ENCODE measurements at regions not wholly inside any gene's neighbourhood (a gene's known extent, or its start where the extent isn't known, plus 50 kb on each side); places are given as distances from the start of the nearest gene placed in this dataset.

GRCh38 chr12:82040987-82041743, 282.0 kb upstream of the PPFIA2 start:
- H3K9me3 Mint-ChIP-seq (ENCODE audit: low read depth), result peaks cover under 1% of the 10 kb centered on the region
- H3K27ac Mint-ChIP-seq, result no peak overlapping the region

GRCh38 chr12:82034769-82035168, 275.6 kb upstream of the PPFIA2 start:
- Mint-ChIP-seq H3K27ac (no peak overlapping the region), H3K9me3 (ENCODE audit: low read depth) (peaks cover 10% of the 10 kb centered on the region), H3K27me3 (no peaks in the 10 kb centered on the region), H3K4me1 (ENCODE audit: low read depth) (no peaks in the 10 kb centered on the region), H3K36me3 (no peaks in the 10 kb centered on the region), H3K4me3 (no peak overlapping the region)

More at GRCh38 chr12:82040987-82041743, 282.0 kb upstream of the PPFIA2 start:
- Mint-ChIP-seq H3K27me3 (peaks cover 6% of the 10 kb centered on the region), H3K4me1 (ENCODE audit: low read depth) (no peaks in the 10 kb centered on the region), H3K4me3 (no peak overlapping the region), H3K36me3 (no peaks in the 10 kb centered on the region)

- H3K4me3 Mint-ChIP-seq, result no peak overlapping the region
- no peak overlapping the region for H3K27ac Mint-ChIP-seq
- peaks cover 5% of the 10 kb centered on the region for H3K9me3 Mint-ChIP-seq (ENCODE audit: low read depth)
- H3K4me1 Mint-ChIP-seq (ENCODE audit: low read depth), result no peaks in the 10 kb centered on the region
- no peaks in the 10 kb centered on the region for H3K27me3 Mint-ChIP-seq
- no peaks in the 10 kb centered on the region for H3K36me3 Mint-ChIP-seq
Observed at GRCh38 chr12:82029936-82030335, 270.8 kb upstream of the PPFIA2 start.

GRCh38 chr12:82028772-82029171, 269.6 kb upstream of the PPFIA2 start:
- Mint-ChIP-seq H3K9me3 (ENCODE audit: low read depth) (peaks cover 2% of the 10 kb centered on the region), H3K4me3 (no peak overlapping the region), H3K27me3 (peaks cover 3% of the 10 kb centered on the region), H3K27ac (no peak overlapping the region), H3K36me3 (no peaks in the 10 kb centered on the region), H3K4me1 (ENCODE audit: low read depth) (no peaks in the 10 kb centered on the region)

- peaks cover 6% of the 10 kb centered on the region for H3K27me3 Mint-ChIP-seq
- H3K9me3 Mint-ChIP-seq (ENCODE audit: low read depth), result no peaks in the 10 kb centered on the region
- H3K27ac Mint-ChIP-seq, result no peak overlapping the region
- H3K4me3 Mint-ChIP-seq, result no peak overlapping the region
- H3K4me1 Mint-ChIP-seq (ENCODE audit: low read depth), result no peaks in the 10 kb centered on the region
- no peaks in the 10 kb centered on the region for H3K36me3 Mint-ChIP-seq
Observed at GRCh38 chr12:82027612-82028011, 268.5 kb upstream of the PPFIA2 start.

- no peak overlapping the region for H3K4me3 Mint-ChIP-seq
Observed at GRCh38 chr12:82025462-82025861, 266.3 kb upstream of the PPFIA2 start.

GRCh38 chr12:82019533-82019932, 260.4 kb upstream of the PPFIA2 start:
- Mint-ChIP-seq H3K9me3 (ENCODE audit: low read depth) (peaks cover 3% of the 10 kb centered on the region), H3K4me3 (no peak overlapping the region), H3K27me3 (peaks cover 6% of the 10 kb centered on the region), H3K27ac (no peak overlapping the region), H3K36me3 (no peaks in the 10 kb centered on the region), H3K4me1 (ENCODE audit: low read depth) (no peaks in the 10 kb centered on the region)

More at GRCh38 chr12:82025462-82025861, 266.3 kb upstream of the PPFIA2 start:
- Mint-ChIP-seq H3K4me1 (ENCODE audit: low read depth) (no peaks in the 10 kb centered on the region), H3K9me3 (ENCODE audit: low read depth) (no peaks in the 10 kb centered on the region), H3K27ac (no peak overlapping the region), H3K27me3 (peaks cover 6% of the 10 kb centered on the region), H3K36me3 (no peaks in the 10 kb centered on the region)

- H3K4me3 Mint-ChIP-seq, result no peak overlapping the region
- no peaks in the 10 kb centered on the region for H3K27me3 Mint-ChIP-seq
- H3K4me1 Mint-ChIP-seq (ENCODE audit: low read depth), result no peaks in the 10 kb centered on the region
- peaks cover 3% of the 10 kb centered on the region for H3K9me3 Mint-ChIP-seq (ENCODE audit: low read depth)
- no peak overlapping the region for H3K27ac Mint-ChIP-seq
- no peaks in the 10 kb centered on the region for H3K36me3 Mint-ChIP-seq
Observed at GRCh38 chr12:82015623-82016347, 256.6 kb upstream of the PPFIA2 start.

- Mint-ChIP-seq H3K27me3 (no peaks in the 10 kb centered on the region), H3K4me1 (ENCODE audit: low read depth) (no peaks in the 10 kb centered on the region), H3K4me3 (no peak overlapping the region), H3K9me3 (ENCODE audit: low read depth) (peaks cover 3% of the 10 kb centered on the region), H3K27ac (no peak overlapping the region), H3K36me3 (no peaks in the 10 kb centered on the region)
Observed at GRCh38 chr12:82012176-82012575, 253.0 kb upstream of the PPFIA2 start.

GRCh38 chr12:82009524-82009923, 250.4 kb upstream of the PPFIA2 start:
- no peaks in the 10 kb centered on the region for H3K4me1 Mint-ChIP-seq (ENCODE audit: low read depth)
- no peak overlapping the region for H3K27ac Mint-ChIP-seq
- peaks cover 3% of the 10 kb centered on the region for H3K27me3 Mint-ChIP-seq
- no peaks in the 10 kb centered on the region for H3K9me3 Mint-ChIP-seq (ENCODE audit: low read depth)
- no peak overlapping the region for H3K4me3 Mint-ChIP-seq
- no peaks in the 10 kb centered on the region for H3K36me3 Mint-ChIP-seq

- Mint-ChIP-seq H3K36me3 (no peaks in the 10 kb centered on the region), H3K4me1 (ENCODE audit: low read depth) (no peaks in the 10 kb centered on the region), H3K9me3 (ENCODE audit: low read depth) (no peaks in the 10 kb centered on the region), H3K27me3 (peaks cover 3% of the 10 kb centered on the region), H3K27ac (no peak overlapping the region), H3K4me3 (no peak overlapping the region)
Observed at GRCh38 chr12:82008251-82008650, 249.1 kb upstream of the PPFIA2 start.

- no peaks in the 10 kb centered on the region for H3K4me1 Mint-ChIP-seq (ENCODE audit: low read depth)
Observed at GRCh38 chr12:81998761-81999378, 239.7 kb upstream of the PPFIA2 start.

GRCh38 chr12:81992461-81992860, 233.3 kb upstream of the PPFIA2 start:
- Mint-ChIP-seq H3K9me3 (ENCODE audit: low read depth) (no peaks in the 10 kb centered on the region), H3K4me1 (ENCODE audit: low read depth) (peaks cover 4% of the 10 kb centered on the region), H3K27ac (no peak overlapping the region), H3K4me3 (no peak overlapping the region), H3K36me3 (no peaks in the 10 kb centered on the region), H3K27me3 (no peaks in the 10 kb centered on the region)

More at GRCh38 chr12:81998761-81999378, 239.7 kb upstream of the PPFIA2 start:
- Mint-ChIP-seq H3K4me3 (no peak overlapping the region), H3K9me3 (ENCODE audit: low read depth) (no peaks in the 10 kb centered on the region), H3K27ac (no peak overlapping the region), H3K36me3 (no peaks in the 10 kb centered on the region), H3K27me3 (no peaks in the 10 kb centered on the region)

GRCh38 chr12:81991868-81992267, 232.7 kb upstream of the PPFIA2 start:
- no peaks in the 10 kb centered on the region for H3K9me3 Mint-ChIP-seq (ENCODE audit: low read depth)
- H3K4me1 Mint-ChIP-seq (ENCODE audit: low read depth), result peaks cover 4% of the 10 kb centered on the region
- H3K27ac Mint-ChIP-seq, result no peak overlapping the region
- no peak overlapping the region for H3K4me3 Mint-ChIP-seq
- no peaks in the 10 kb centered on the region for H3K36me3 Mint-ChIP-seq
- H3K27me3 Mint-ChIP-seq, result no peaks in the 10 kb centered on the region

GRCh38 chr12:81988362-81988761, 229.2 kb upstream of the PPFIA2 start:
- H3K27ac Mint-ChIP-seq, result no peak overlapping the region
- no peaks in the 10 kb centered on the region for H3K36me3 Mint-ChIP-seq
- no peaks in the 10 kb centered on the region for H3K9me3 Mint-ChIP-seq (ENCODE audit: low read depth)
- H3K4me3 Mint-ChIP-seq, result no peak overlapping the region
- H3K4me1 Mint-ChIP-seq (ENCODE audit: low read depth), result peaks cover 4% of the 10 kb centered on the region
- H3K27me3 Mint-ChIP-seq, result no peaks in the 10 kb centered on the region

All from activated naive CD8-positive, alpha-beta T cell (primary cell).